Epithelial cell of esophagus (primary cell): ENCODE measurements at regions not wholly inside any gene's neighbourhood (a gene's known extent, or its start where the extent isn't known, plus 50 kb on each side); places are given as distances from the start of the nearest gene placed in this dataset.

Source experiments
- DNase-seq: peaks from one replicate; pipeline ENCODE4 v3.0.0; 2010; ENCODE audit warnings: low read depth
- H3K4me3 ChIP-seq: 2 replicates; pipeline ENCODE4 v1.5.1; 2011; ENCODE audit warnings: mild to moderate bottlenecking, low read length, control low read depth
- TF ChIP-seq, protein P1 (sequence below): IDR thresholded peaks from 2 replicates; pipeline ENCODE4 v1.5.1; 2011; ENCODE audit warnings: low read depth, mild to moderate bottlenecking, low read length, control low read depth, inconsistent platforms; ENCODE audit not compliant: insufficient read depth; ENCODE audit errors: missing control alignments

DNA sequence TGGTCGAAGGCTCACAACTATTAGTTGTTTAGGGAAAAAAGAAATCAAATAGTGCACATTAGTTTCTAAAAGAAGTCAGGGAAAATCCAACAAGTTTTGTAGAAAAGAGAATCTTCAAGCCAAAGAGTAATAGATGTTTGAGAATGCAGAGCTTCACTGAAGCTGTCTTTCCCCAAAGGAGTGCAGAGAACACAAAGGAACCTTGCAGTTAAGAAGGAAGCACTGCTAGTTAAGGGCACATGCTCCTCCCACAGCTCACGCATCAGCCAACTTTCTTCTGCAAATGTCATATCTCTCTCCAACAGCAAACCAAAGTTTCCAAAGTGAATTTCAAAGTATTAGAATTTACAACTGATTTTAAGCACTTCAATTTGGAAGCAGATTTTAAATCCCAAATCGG lies 116.4 kb upstream of the FST start:
- TF ChIP-seq, protein P1, sequence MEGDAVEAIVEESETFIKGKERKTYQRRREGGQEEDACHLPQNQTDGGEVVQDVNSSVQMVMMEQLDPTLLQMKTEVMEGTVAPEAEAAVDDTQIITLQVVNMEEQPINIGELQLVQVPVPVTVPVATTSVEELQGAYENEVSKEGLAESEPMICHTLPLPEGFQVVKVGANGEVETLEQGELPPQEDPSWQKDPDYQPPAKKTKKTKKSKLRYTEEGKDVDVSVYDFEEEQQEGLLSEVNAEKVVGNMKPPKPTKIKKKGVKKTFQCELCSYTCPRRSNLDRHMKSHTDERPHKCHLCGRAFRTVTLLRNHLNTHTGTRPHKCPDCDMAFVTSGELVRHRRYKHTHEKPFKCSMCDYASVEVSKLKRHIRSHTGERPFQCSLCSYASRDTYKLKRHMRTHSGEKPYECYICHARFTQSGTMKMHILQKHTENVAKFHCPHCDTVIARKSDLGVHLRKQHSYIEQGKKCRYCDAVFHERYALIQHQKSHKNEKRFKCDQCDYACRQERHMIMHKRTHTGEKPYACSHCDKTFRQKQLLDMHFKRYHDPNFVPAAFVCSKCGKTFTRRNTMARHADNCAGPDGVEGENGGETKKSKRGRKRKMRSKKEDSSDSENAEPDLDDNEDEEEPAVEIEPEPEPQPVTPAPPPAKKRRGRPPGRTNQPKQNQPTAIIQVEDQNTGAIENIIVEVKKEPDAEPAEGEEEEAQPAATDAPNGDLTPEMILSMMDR = no peak
- DNase-seq = no peak
- H3K4me3 ChIP-seq = no peak overlapping the region

- DNase-seq = peak; percentile 87
- no peak overlapping the region for H3K4me3 ChIP-seq
- TF ChIP-seq, protein P1 = no peak
These were observed 114.2 kb upstream of the FST start for GRCh38 chr5:53366245-53366644.

DNA sequence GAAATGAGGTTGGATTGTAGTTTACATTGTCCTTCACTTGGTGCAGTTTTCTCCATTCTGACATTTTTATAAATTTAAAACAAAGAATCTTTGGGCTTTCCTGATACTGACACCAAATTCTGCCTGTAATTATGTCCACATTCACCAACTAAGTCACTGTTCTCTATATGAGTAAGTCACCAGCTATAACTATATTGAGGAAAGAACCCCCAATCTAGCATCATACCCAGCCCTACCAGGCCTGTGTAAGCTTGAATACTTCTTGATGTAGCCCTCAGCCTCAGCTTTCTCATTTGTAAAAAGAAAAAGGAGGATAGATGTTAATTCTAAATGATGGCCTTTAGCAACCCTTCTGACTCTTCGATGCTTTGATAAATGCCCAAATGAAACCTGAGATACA lies 112.7 kb upstream of the FST start:
- TF ChIP-seq, protein P1 = no peak
- DNase-seq = no peak

DNA sequence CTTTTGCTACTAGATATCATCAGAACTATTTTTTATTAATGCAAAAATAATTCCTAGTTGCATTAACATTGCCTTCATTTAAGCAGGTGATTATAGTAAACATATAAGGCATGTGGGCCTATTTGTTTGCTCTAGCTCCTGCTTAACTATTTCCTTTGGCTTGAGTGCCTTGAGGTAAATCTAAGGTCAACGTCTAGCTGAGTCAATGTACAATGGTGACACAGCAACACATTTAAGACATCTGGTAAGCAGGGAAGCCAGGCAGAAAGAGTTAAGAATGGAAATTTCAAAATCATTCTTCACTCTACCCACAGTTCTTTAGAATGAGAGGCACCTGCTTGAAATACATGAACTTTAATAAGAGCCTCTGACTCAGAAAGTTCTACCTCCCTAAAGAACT lies 111.9 kb upstream of the FST start:
- no peak overlapping the region for H3K4me3 ChIP-seq
- peak; percentile 54 for DNase-seq
- TF ChIP-seq, protein P1 = no peak

More for the DNA sequence above, 112.7 kb upstream of the FST start:
- H3K4me3 ChIP-seq = no peak overlapping the region

GRCh38 chr5:53368966-53369605 lies 111.3 kb upstream of the FST start:
- DNase-seq = no peak
- H3K4me3 ChIP-seq = no peak overlapping the region
- TF ChIP-seq, protein P1 = no peak

GRCh38 chr5:53369681-53370080 lies 110.7 kb upstream of the FST start:
- H3K4me3 ChIP-seq = no peak overlapping the region
- TF ChIP-seq, protein P1 = no peak
- DNase-seq = no peak
